IMR-90 (cell line): ENCODE measurements at regions not wholly inside any gene's neighbourhood (a gene's known extent, or its start where the extent isn't known, plus 50 kb on each side); places are given as distances from the start of the nearest gene placed in this dataset.

Experiments
- ATAC-seq: fragments of 200-7000 bp; cut with Tn5 transposase; 2 replicates; pipeline ENCODE4 v1.9.1; 2020; ENCODE audit warnings: low read depth, mild to moderate bottlenecking, moderate library complexity
- BruUV-seq: library from RNA; stranded (reverse); fragments of 400-500 nt; replicated peaks from 2 replicates; lab custom pipeline; 2021; lab: Mats Ljungman, UMichigan
- CTCF ChIA-PET: fragments of 300-600 bp; formaldehyde crosslinking; extraction: SDS; loops from one replicate; lab custom pipeline; 2021; ENCODE audit warnings: antibody characterized with exemption; lab: Yijun Ruan, JAX
- POLR2A ChIA-PET: fragments of 300-600 bp; sonication (Branson Sonifier 250); formaldehyde crosslinking; loops from one replicate; lab custom pipeline; 2022; ENCODE audit warnings: antibody characterized with exemption; ENCODE audit not compliant: unreplicated experiment; lab: Charles Lee
- DNase-seq: peaks from one replicate; pipeline ENCODE4 v3.0.0; 2013
- H2AFZ ChIP-seq: replicated peaks from 2 replicates; pipeline ENCODE3; 2013; ENCODE audit warnings: low read length, mild to moderate bottlenecking; ENCODE audit not compliant: poor library complexity
- H2AK5ac ChIP-seq: 2 replicates; pipeline ENCODE4 v1.6.1; 2013; ENCODE audit warnings: low read depth, low read length, inconsistent platforms
- H2AK9ac ChIP-seq: replicated peaks from 2 replicates; pipeline ENCODE3; 2013; ENCODE audit warnings: mild to moderate bottlenecking, low read depth, low read length, moderate library complexity; ENCODE audit not compliant: poor library complexity
- H2BK120ac ChIP-seq: 2 replicates; pipeline ENCODE4 v1.6.1; 2013; ENCODE audit warnings: low read depth, low read length, inconsistent platforms
- H2BK15ac ChIP-seq: 3 replicates; pipeline ENCODE4 v1.6.1; 2013; ENCODE audit warnings: low read depth, low read length, inconsistent platforms
- H2BK20ac ChIP-seq: 2 replicates; pipeline ENCODE4 v1.6.1; 2013; ENCODE audit warnings: low read depth, mild to moderate bottlenecking, inconsistent platforms, low read length, moderate library complexity
- H2BK5ac ChIP-seq: 2 replicates; pipeline ENCODE4 v1.6.1; 2013; ENCODE audit warnings: mild to moderate bottlenecking, low read depth, low read length, inconsistent platforms; ENCODE audit not compliant: poor library complexity, severe bottlenecking
- H3K14ac ChIP-seq: replicated peaks from 2 replicates; pipeline ENCODE4 v1.6.1; 2013; ENCODE audit warnings: low read depth, low read length, inconsistent platforms
- H3K18ac ChIP-seq: 2 replicates; pipeline ENCODE4 v1.6.1; 2013; ENCODE audit warnings: low read depth, low read length, control low read depth
- H3K23ac ChIP-seq: 2 replicates; pipeline ENCODE4 v1.6.1; 2013; ENCODE audit warnings: low read depth, low read length, inconsistent platforms
- H3K27ac ChIP-seq: 2 replicates; pipeline ENCODE4 v1.5.1; 2013; ENCODE audit warnings: mild to moderate bottlenecking, control low read depth, low read length; ENCODE audit not compliant: insufficient read depth
- H3K27me3 ChIP-seq: 2 replicates; pipeline ENCODE4 v1.6.1; 2013; ENCODE audit warnings: low read length; ENCODE audit not compliant: control insufficient read depth, insufficient read depth
- H3K36me3 ChIP-seq: 2 replicates; pipeline ENCODE4 v1.6.1; 2013; ENCODE audit warnings: low read length, mixed read lengths; ENCODE audit not compliant: control insufficient read depth, insufficient read depth
- H3K4ac ChIP-seq: 2 replicates; pipeline ENCODE4 v1.6.1; 2013; ENCODE audit warnings: low read depth, low read length, inconsistent platforms
- H3K4me1 ChIP-seq: 2 replicates; pipeline ENCODE4 v1.6.1; 2013; ENCODE audit warnings: low read length, mixed read lengths; ENCODE audit not compliant: control insufficient read depth, insufficient read depth
- H3K4me2 ChIP-seq: 2 replicates; pipeline ENCODE4 v1.6.1; 2013; ENCODE audit warnings: low read depth, mild to moderate bottlenecking, control low read depth, low read length, moderate library complexity
- H3K4me3 ChIP-seq: 2 replicates; pipeline ENCODE4 v1.5.1; 2013; ENCODE audit warnings: low read depth, mild to moderate bottlenecking, control low read depth, low read length, moderate library complexity; ENCODE audit not compliant: insufficient read depth
- H3K56ac ChIP-seq: 2 replicates; pipeline ENCODE4 v1.6.1; 2013; ENCODE audit warnings: low read length, inconsistent platforms; ENCODE audit not compliant: insufficient read depth; ENCODE audit errors: extremely low read depth
- H3K79me1 ChIP-seq, 2 experiments: 2 replicates each; pipeline ENCODE4 v1.6.1; 2013; ENCODE audit warnings: low read length in 2 of 2, inconsistent platforms in 1 of 2, low read depth in 1 of 2
- H3K9ac ChIP-seq: 2 replicates; pipeline ENCODE4 v1.6.1; 2013; ENCODE audit warnings: low read depth, low read length, control low read depth
- H3K9me1 ChIP-seq: 2 replicates; pipeline ENCODE4 v1.6.1; 2013; ENCODE audit warnings: low read length, inconsistent platforms; ENCODE audit not compliant: insufficient read depth
- H3K9me3 ChIP-seq: 2 replicates; pipeline ENCODE4 v1.6.1; 2013; ENCODE audit warnings: low read length; ENCODE audit not compliant: control insufficient read depth, insufficient read depth
- H4K20me1 ChIP-seq: 2 replicates; pipeline ENCODE4 v1.6.1; 2013; ENCODE audit warnings: low read length, inconsistent platforms; ENCODE audit not compliant: insufficient read depth
- H4K5ac ChIP-seq: 2 replicates; pipeline ENCODE4 v1.6.1; 2013; ENCODE audit warnings: mild to moderate bottlenecking, low read depth, low read length, control low read depth
- H4K8ac ChIP-seq, 2 experiments: 2 replicates each; pipeline ENCODE4 v1.6.1; 2013; ENCODE audit warnings: low read depth in 2 of 2, low read length in 2 of 2, control low read depth in 1 of 2, inconsistent platforms in 1 of 2
- H4K91ac ChIP-seq: 2 replicates; pipeline ENCODE4 v1.6.1; 2013; ENCODE audit warnings: low read depth, low read length, inconsistent platforms; ENCODE audit not compliant: insufficient read depth
- MAZ ChIP-seq: IDR thresholded peaks from 2 replicates; pipeline ENCODE4 v1.6.1; 2012; ENCODE audit warnings: low read depth, mild to moderate bottlenecking, low read length, improper control_type of control experiment, moderate library complexity, borderline replicate concordance
- WGBS, 2 experiments: methylation state at CpG; one replicate each; pipeline versions ENCODE4 v1.1.5 to v1.1.7; 2013; ENCODE audit warnings: missing lambda C conversion rate in 2 of 2; ENCODE audit not compliant: insufficient read length in 1 of 2; ENCODE audit errors: extremely low coverage in 2 of 2; 5-methylcytosine and 5-hydroxymethylcytosine counted together
- dilution Hi-C: fragments of 300-500 bp; cut with HindIII; formaldehyde crosslinking; loops from one replicate; pipeline ENCODE4 v1.14.3; 2018; ENCODE audit warnings: low sequenced_read_pairs; ENCODE audit not compliant: unreplicated experiment
- in situ Hi-C: fragments of 300-500 bp; cut with MboI; formaldehyde crosslinking; loops from 3 replicates; pipeline ENCODE4 v1.14.3; 2019; ENCODE audit warnings: low sequenced_read_pairs, inconsistent platforms, mixed read lengths
- intact Hi-C: fragments of 100-400 bp; cut with micrococcal nuclease; formaldehyde crosslinking; loops from 2 replicates; pipeline ENCODE4 v1.10.0; 2022

GRCh38 chr7:63040336-63040735 is 958.3 kb upstream of the ZNF722 start:
- Histone ChIP-seq H3K9me1 (no peaks in the 10 kb centered on the region), H3K36me3 (no peaks in the 10 kb centered on the region), H2AFZ (no peak overlapping the region), H3K56ac (no peak overlapping the region), H2AK5ac (no peak overlapping the region), H2BK15ac (no peak overlapping the region), H3K4me3 (no peak overlapping the region), H3K27me3 (no peaks in the 10 kb centered on the region), H3K14ac (no peak overlapping the region), H2AK9ac (no peak overlapping the region), H3K4me2 (no peak overlapping the region), H3K4me1 (no peaks in the 10 kb centered on the region), H2BK120ac (no peak overlapping the region), H4K8ac (no peak overlapping the region), H3K18ac (no peak overlapping the region), H2BK5ac (no peak overlapping the region), H2BK20ac (no peak overlapping the region), H4K20me1 (no peaks in the 10 kb centered on the region), H3K4ac (no peak overlapping the region), H3K9ac (no peak overlapping the region), H3K27ac (no peak overlapping the region), H3K9me3 (peaks cover 55% of the 10 kb centered on the region), H3K79me1 (no peaks in the 10 kb centered on the region), H4K91ac (no peak overlapping the region), H3K23ac (no peak overlapping the region), H4K5ac (no peak overlapping the region)
- no TSS peak for BruUV-seq
- in situ Hi-C loops (no loop called here), dilution Hi-C loops (no loop called here), intact Hi-C loops (no loop called here)
- no peak for ATAC-seq
- ChIA-PET CTCF (no interaction called here), POLR2A (no interaction called here)
- no peak for DNase-seq
- WGBS, 2 experiments: 0% methylated on average over 1 of the region's 12 CpGs; no CpG with 5 or more reads in 1 of the 2 experiments
- TF ChIP-seq MAZ: no peak
